OCI-M1 (cell line): ENCODE measurements at regions not wholly inside any gene's neighbourhood (a gene's known extent, or its start where the extent isn't known, plus 50 kb on each side); places are given as distances from the start of the nearest gene placed in this dataset.
"Not testable (repeated sequence)": the region's sequence is repeated elsewhere in the genome, so short reads cannot be mapped to it uniquely, and the experiment has no call there.

Experiments
- DNase-seq: peaks from one replicate; lab custom pipeline; 2025; lab: John Stamatoyannopoulos, UW

DNA sequence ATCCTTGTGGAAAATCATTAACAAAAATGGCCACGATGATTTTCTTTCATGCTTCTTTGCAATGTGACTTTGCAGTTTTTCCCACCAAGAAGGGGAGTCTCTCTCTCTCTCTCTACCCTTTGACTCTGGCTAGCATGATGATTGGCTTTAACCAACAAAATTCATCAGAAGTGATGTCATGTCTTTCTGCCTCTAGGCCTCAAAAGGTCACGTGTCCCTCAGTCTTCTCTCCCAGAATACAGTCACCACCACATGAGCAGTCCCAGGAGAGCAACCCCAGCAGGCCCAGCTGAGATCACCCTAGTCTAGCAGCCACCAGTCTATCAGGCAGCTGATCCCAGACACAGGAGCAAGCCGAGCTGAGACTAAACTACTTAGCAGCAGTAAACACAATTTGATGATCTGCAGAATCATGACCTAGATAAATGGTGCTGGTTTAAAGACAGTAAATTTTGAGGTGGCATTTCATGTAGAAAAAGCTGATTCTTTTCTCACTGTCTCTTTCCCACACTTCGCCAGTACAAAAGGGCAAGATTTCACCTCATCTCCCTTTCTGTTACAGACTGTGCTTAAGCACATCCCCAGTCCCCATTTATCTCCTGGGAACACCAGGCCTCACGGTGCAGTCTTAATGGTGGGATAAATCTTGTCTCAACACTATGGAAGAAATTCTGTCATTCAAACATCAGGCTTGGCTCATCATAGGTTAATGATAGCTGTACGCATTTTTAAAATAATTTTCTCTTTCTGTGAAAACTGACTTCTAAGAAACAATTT, 132.7 kb downstream of the SCG2 start:
- no peak for DNase-seq

DNA sequence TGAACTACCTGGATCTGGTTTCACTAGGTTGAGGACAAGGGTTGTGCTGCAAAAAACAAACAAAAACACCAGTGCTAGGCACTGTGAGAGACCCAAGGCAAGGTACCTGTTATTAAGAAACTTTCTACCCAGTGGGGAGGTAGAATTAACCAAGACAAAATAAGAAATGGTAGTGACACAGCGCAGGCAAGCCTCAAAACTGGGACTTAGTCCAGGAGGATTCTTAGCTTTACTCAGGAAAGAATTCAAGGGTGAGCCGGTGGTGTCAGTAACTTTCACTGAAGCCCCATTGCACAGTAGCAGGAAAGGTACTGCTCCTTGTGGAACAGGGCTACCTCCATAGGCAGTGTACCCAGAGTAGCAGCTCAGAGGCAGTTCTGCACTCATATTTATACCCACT, 131.6 kb downstream of the SCG2 start:
- no peak for DNase-seq

DNA sequence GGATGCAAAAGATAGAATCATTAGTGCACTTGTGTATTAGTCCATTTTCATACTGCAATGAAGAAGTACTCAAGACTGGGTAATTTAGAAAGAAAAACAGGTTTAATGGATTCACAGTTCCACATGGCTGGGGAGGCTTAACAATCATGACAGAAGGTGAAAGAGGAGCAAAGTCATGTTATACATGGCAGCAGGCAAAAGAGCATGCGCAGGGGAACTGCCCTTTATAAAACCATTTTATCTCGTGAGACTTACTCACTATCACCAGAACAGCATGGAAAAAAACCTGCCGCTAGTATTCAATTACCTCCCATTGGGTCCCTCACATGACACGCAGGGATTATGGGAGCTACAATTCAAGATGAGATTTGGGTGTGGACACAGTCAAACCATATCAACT, 129.4 kb downstream of the SCG2 start:
- no peak for DNase-seq

DNA sequence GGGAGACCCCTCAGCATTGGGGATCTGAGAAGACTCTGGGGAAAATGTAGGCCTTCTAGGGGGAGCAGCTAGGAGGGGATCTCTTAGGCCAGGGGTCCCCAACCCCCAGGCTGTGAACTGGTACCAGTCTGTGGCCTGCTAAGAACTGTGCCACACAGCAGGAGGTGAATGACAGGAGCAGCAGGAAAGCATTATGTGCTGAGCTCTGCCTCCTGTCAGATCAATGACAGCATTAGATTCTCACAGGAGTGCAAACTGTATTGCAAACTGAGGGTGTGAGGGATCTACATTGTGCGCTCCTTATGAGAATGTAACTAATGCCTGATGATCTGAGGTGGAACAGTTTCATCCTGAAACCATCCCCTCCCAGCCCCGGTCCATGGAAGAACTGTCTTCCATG, 127.3 kb downstream of the SCG2 start:
- DNase-seq = no peak

DNA sequence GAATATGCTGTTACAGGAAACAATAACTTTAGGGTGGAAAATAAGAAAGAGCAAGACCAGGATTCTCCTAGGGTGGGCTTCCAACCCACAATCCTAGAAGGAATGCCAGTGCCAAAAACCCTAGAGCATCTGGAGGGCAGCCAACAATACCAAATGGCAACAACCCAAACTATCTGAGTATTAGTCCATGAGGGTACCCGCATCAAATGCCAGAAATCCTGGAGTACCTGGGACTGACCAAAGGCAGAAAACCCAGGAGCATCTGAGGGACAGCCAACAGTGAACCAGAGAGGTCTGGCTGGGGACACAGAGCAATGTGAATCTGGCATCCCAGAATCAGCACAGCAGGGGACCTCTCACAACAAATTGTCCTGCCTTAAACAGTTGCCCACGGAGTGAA, 126.3 kb downstream of the SCG2 start:
- DNase-seq = no peak

DNA sequence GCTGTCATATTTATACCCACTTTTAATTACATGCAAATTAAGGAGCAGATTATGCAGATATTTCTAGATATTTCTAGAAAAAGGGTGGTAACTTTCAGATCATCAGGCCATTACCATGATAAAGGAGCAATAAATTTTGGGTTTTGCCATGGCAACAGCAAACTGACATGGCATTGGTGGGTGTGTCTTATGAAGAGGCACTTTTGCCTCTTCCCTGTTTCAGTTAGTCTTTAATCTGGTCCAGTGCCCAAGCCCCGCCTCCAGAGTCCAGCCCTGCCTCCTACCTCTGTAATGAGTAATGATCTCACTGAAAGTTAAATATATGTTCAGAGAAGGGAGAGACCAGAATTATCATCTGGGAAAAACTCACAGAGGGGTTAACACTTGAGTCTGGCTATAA, 124.8 kb downstream of the SCG2 start:
- peak; percentile 14 for DNase-seq

DNA sequence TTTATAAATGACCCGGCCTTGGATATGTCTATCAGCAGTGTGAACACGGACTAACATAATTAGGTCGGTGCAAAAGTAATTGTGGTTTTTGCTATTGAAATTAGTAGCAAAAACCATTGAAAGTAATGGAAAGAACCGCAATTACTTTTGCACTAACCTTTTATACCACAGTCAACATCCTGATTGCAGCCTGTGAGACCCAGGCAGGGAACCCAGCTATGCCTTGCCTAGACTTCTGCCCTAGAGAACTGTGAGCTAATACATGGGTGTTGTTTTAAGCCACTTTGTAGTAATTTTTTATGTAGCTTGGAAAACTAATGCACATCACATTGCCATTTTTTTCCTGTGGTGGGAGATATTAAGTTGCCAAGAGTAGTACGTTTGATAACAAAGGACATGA, 120.7 kb downstream of the SCG2 start:
- no peak for DNase-seq

DNA sequence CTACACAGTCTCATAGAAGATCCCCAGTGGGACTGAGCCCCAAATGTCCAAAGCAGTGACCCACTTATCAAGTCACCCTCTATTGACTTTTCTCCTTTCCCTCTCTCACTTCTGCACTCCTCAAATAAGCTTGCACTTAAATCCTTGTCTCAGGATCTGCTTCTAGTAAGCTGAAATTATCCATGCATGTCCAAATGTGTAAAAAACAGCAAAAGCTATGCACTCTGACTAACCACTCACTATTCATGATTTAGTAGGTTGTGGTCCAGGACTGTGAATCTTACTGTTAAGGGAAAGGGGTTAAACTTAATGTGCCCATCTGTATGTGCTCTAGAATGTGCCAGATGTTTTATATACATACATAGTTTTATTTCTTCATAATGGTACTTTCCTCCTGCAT, 115.4 kb downstream of the SCG2 start:
- DNase-seq = no peak

DNA sequence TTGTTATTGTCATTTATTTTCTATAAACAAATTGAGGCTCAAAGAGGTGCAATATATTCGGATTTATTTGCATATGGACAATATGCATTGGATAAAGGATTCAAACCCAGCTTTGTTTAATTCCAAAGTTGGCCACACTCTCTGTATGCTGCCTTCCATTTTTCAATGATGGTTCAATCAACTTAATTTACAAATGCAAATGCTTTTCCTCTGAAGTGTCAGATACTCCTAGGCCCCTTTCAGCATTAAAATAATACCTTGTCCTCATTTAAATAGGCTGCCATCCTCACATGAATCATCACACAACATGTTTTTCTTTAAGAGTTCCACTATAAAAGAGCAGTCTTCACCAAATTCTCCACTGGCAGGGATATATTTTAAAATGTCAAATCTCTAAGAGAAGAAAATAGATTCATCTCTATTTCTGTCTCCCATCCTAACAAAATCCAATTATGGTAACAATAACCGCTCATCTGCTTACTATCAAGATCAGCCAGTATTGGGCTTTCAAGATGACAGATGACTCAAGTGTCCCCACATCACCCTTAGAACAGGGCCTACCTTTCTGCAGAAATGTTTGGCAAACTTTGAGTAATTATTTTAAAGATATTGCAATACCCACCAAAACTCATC, 114.8 kb downstream of the SCG2 start:
- no peak for DNase-seq

DNA sequence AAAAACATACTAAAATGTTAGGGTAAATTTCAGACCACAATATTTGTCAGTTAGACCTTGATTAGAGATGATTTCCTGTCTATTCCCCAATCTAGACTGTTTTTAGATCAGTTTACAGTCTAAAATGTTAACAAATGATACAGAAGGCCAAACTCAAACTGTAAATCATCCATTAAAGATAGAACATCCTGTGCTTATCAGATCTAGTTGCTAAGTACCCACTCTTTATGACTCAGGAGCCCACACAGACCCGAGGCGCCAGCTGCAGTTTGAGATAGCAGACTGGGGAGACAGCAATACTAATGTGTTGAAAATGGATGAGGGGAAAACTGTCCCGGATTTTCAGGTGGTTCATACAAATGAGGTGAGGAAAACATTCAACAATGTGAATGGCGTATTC, 113.3 kb downstream of the SCG2 start:
- peak; percentile 54 for DNase-seq

DNA sequence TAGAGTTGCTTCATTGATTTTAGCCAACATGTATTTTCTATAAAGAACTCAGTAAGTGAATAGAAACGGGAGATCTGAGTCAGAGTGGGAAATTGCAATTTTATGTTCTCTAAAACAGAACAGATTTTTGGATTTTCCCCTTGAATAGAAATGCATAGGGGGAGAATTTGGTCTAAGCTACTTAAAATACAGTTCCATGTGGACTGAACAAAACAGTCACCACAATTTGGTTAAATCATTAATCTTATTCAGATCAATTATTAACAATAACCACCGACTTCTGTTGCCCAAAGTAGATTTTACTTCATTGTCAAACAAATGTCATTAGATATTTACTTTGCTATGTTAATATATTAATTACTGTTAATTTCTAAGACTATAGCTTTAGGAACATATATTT, 107.7 kb downstream of the SCG2 start:
- DNase-seq = no peak

DNA sequence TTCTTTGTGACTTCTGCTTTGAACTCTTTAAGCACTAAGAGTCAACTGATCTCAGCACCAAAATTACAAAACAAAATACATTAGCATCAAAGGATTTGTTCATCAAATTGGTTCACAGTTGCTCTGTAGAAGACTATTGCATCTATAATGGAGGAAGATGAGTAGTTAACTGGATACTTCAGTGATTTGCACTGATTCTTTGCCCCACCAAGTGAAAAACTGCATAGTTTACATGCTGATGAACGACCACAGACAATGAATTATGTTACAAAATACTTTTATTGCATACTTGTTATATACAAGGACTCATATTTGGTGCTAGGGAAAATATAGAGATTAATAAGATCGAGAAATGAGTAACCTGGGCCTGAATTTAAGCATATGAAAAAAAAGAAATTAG, 107.2 kb downstream of the SCG2 start:
- DNase-seq = no peak

DNA sequence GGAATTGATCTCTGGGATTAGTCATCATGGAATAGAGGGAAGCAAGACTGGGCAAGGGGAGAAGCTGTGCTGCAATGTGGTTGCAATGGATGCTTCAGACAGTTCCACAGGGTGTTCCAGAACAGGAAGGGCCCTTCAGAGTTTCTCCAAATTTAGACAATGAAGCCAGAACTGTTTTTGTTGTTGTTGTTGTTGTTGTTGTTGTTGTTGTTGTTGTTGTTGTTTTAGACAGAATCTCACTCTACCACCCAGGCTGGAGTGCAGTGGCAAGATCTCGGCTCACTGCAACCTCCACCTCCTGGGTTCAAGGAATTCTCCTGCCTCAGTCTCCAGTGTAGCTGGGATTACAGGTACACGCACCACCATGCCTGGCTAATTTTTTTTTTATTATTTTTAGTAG, 105.3 kb downstream of the SCG2 start:
- not testable (repeated sequence) for DNase-seq

DNA sequence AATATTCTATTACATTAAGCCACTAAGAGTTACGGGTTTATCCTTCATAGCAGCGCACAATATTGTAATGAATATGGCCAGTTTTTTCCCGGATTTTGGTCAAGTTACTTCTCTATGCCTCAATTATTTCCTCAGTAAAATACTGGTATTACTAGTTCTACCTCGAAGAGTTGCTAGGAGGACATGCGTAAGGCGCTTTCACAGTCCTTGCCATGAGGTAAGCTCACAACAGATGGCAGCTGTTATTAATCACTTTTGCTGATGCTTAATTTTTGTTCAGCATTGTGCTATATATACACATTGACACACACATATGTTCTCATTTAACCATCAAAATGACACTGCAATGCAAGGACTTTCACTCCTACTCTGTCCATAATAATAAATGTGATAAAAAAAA, 101.5 kb downstream of the SCG2 start:
- DNase-seq = no peak

DNA sequence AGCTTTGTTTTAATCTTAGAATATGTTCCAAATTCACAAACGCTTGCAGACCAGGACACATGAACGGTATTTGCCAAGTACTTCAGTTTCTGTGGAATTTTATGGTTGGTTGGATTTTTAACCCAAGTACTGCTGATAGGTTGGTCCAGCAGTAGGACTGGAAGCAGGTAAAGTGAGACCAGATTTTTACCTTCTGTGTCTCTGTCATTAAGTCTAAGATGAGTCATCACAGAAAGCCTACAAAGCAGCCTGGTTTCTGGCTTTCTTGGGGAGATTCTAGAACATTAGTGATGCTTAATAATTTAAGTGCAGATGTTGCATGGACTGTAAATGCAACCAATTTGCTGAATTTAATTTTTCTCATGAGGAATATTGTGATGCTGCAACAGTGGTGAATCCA, 100.5 kb downstream of the SCG2 start:
- DNase-seq = no peak

DNA sequence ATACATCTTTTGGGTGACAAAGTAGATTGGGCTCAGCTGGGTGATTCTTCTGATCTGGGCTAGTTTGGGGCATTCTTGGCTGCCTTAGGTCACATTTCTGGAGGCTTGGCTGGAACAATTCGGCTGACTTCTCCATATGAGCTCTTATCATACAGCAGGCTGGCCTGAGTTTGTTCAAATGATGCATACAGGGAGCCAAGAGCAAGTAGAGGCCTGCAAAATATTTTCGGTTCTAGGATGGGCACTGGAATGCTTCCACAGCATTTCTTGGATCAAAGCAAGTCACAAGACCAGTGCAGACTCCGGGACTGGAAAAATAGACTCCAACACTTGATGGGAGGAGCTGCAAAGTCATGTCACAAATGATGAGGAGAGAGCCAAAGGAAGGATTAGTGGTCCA, 98.4 kb downstream of the SCG2 start:
- no peak for DNase-seq

DNA sequence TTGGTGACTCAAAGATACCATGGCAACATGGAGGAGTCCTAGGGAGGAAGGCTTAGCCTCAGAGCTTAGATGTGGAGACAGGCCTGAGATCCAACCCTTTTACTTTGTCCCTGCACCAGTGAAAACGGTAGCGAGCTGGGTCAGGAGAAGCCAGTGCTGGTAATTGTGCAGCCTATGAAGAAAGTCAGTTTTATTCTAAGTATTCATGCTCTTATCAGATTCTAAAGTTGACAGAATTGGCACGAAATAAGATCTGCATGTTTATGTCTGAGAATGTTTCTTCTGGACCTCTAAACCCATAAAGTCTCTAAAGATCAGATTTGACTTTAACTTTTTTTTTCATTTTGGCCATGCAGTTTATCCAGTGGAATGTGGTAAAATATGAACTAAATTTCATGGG, 93.8 kb downstream of the SCG2 start:
- DNase-seq = no peak

DNA sequence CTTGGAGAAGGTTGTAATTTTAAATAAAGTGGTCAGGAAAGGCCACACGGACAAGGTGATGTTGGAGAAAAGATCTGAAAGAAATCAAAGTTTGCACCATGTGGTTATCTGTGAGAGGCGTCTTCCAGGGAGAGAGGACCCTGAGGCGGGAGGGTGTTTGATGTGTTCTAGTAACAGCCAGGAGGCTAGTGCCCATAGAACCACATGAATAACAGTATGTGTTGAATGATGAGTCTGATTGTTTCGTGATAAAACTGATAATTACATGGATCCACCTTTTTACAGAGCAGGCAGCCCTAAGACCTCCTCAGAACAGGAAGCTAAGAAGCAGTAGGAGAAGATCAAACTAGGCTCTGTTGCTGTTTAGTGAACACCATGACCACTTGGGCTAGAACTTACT, 91.4 kb downstream of the SCG2 start:
- DNase-seq = no peak

DNA sequence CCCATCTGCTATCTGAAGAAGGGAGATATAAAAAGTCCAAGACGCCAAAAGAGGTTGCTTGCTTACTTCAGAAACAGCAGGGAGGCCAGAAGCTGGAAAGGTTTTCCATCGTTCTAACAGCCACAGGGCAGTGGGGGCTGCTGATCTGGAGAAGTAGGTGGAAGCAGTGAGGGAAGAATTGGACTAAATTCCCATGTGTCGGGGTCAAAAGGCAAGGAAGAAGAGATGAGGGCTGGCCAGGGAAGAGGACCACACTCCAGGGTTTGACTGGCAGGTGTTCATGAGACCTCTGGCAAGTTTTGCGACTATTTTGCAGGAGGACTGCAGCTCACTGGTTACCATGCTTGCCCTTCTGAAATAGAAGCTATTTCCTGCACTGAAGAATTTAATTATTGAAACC, 91.0 kb downstream of the SCG2 start:
- DNase-seq = no peak

DNA sequence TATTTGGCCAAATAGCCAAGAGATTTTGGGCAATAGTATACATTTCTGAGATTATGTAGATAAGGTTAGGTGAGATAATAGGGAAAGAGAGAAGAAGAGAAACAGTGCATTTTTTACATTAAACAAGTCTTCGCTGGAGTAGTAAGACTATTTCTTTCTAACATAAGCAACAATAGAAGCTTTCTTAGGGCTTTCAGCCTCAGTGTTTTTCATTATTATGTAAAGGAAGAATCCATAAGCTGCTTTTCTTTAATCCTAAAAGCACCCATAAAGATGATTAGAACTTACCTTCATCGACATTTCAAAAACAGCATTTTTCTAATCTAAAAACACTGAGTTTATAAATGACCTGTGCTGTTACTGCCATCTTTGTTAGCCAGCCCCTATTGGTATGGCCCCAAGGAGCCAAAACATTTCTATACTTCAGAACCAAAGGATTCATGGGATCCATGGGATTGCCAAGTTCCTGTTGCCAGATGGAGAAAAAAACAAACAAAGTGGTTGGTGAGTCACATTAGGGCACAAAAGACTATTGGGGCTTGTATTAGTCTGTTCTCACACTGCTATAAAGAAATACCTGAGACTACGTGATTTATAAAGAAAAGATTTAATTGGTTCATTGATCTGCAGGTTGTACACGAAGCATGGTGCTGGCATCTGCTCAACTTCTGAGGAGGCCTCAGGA, 88.2 kb downstream of the SCG2 start:
- no peak for DNase-seq

DNA sequence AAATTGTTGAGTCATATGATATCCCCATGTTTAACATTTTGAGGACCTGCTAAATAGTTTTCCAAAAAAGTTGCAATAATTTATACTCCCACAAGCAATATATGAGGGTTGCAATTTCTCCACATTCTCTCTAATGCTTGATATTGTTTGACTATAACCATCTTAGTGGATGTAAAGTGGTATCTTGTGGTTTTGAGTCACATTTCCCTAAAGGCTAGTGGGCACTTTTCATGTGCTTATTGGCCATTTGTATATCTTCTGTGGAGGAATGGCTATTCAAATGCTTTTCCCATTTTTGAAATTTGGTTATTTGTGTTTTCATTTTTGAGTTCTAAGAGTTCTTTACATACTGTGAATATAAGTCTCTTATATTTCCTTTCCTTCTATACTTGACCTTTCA, 82.7 kb downstream of the SCG2 start:
- no peak for DNase-seq

DNA sequence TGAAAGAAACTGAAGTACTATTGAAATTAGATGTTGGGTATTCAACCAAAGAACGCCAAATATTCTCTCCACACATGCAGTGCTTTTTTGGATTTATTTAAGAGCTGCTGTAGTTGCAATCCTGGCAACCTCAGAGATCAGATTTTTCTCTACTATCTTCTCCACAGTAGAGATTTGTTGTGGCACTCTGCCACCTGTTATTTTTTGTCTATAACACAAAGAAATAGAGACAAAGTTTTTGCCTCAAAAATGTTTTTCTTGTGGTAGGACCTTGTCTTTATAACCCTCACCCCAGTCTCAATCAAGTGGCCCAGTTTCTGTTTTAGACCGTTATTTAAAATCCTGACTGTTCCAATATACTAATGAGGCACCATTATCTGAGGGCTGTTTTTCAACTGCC, 79.4 kb downstream of the SCG2 start:
- no peak for DNase-seq

DNA sequence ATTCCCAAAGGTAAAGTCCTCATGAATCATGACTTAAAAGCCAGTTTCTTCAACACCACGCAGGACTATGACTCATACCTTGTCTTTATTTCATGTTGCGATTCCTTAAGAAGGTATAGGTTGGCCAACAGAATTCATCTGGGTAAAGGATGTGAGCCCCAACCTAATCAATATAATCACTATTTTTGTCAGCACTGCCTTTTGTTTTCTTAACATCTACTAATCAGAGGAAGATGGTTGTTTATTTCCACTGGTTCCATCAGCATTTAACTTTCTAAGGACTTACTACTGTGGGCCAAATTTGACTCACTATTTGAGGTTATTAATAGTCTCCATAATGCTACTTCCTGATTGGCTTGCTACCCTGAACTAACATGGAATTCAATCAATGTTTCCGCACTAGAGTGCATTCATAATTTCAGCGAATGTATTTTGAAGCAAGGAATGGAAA, 78.6 kb downstream of the SCG2 start:
- no peak for DNase-seq
